CD14-positive monocyte (primary cell): ENCODE measurements at regions not wholly inside any gene's neighbourhood (a gene's known extent, or its start where the extent isn't known, plus 50 kb on each side); places are given as distances from the start of the nearest gene placed in this dataset.

Experiments used
- DNase-seq, 3 donors: peaks; one replicate each; pipeline ENCODE4 v3.0.0-alpha.2; 2011 to 2022
- H2AFZ ChIP-seq: 2 replicates; pipeline ENCODE4 v1.6.0; 2012; ENCODE audit warnings: mild to moderate bottlenecking, low read depth, low read length, inconsistent platforms; ENCODE audit not compliant: insufficient read depth, poor library complexity, severe bottlenecking
- H3K27ac ChIP-seq, 2 donors: 1 replicate in 1 of 2; 2 replicates in 1 of 2; pipeline ENCODE4 v1.5.1; 2012 to 2013; ENCODE audit warnings: low read length in 2 of 2, control low read depth in 1 of 2, inconsistent platforms in 1 of 2, low read depth in 1 of 2, mild to moderate bottlenecking in 1 of 2
- H3K27me3 ChIP-seq, 2 donors: one replicate each; pipeline versions ENCODE4 v1.6.0 to v1.6.1; 2011 to 2013; ENCODE audit warnings: low read length in 2 of 2; ENCODE audit not compliant: control insufficient read depth in 2 of 2, insufficient read depth in 2 of 2
- H3K36me3 ChIP-seq, 2 donors: replicated peaks in 1 of 2; 1 replicate in 1 of 2; 2 replicates in 1 of 2; pipeline versions ENCODE4 v1.5.1 to v1.6.1; 2012 to 2013; ENCODE audit warnings: low read length in 2 of 2, control low read depth in 1 of 2, inconsistent platforms in 1 of 2, mild to moderate bottlenecking in 1 of 2; ENCODE audit not compliant: insufficient read depth in 2 of 2, control insufficient read depth in 1 of 2
- H3K4me1 ChIP-seq, 2 donors: 1 replicate in 1 of 2; 2 replicates in 1 of 2; pipeline versions ENCODE4 v1.5.1 to v1.6.1; 2012 to 2013; ENCODE audit warnings: low read length in 2 of 2, control low read depth in 1 of 2, inconsistent platforms in 1 of 2, mild to moderate bottlenecking in 1 of 2, moderate library complexity in 1 of 2; ENCODE audit not compliant: insufficient read depth in 2 of 2, control insufficient read depth in 1 of 2
- H3K4me2 ChIP-seq: replicated peaks from 2 replicates; pipeline ENCODE3; 2012; ENCODE audit warnings: low read length, moderate library complexity, mild to moderate bottlenecking; ENCODE audit not compliant: poor library complexity, severe bottlenecking; ENCODE audit errors: extremely low read depth
- H3K4me3 ChIP-seq, 3 experiments: fragments of 200-600 bp in 1 of 3; sonication (generic) in 1 of 3; replicated peaks in 1 of 3; 1 replicate in 2 of 3; 2 replicates in 1 of 3; pipeline ENCODE4 v1.5.1; 2011 to 2013; ENCODE audit warnings: low read length in 3 of 3, mild to moderate bottlenecking in 3 of 3, control low read depth in 2 of 3, low read depth in 2 of 3, inconsistent platforms in 1 of 3, moderate library complexity in 1 of 3
- H3K79me2 ChIP-seq: 2 replicates; pipeline ENCODE4 v1.6.0; 2012; ENCODE audit warnings: mild to moderate bottlenecking, control low read depth, inconsistent platforms, low read length, moderate library complexity; ENCODE audit not compliant: insufficient read depth
- H3K9ac ChIP-seq: 2 replicates; pipeline ENCODE4 v1.6.0; 2017; ENCODE audit warnings: low read length, mild to moderate bottlenecking; ENCODE audit not compliant: insufficient read depth, poor library complexity, severe bottlenecking
- H3K9me3 ChIP-seq, 2 donors: replicated peaks in 1 of 2; 1 replicate in 1 of 2; 2 replicates in 1 of 2; pipeline versions ENCODE4 v1.5.1 to v1.6.1; 2012 to 2013; ENCODE audit warnings: low read length in 2 of 2, control low read depth in 1 of 2; ENCODE audit not compliant: control insufficient read depth in 1 of 2, insufficient read depth in 1 of 2
- H4K20me1 ChIP-seq: 2 replicates; pipeline ENCODE4 v1.6.0; 2012; ENCODE audit warnings: mild to moderate bottlenecking, low read length, control low read depth, moderate library complexity; ENCODE audit not compliant: insufficient read depth
- H3K27ac Mint-ChIP-seq, 7 donors: one replicate each; pipeline ENCODE4 v1.8.0; 2020; ENCODE audit warnings: mild to moderate bottlenecking in 7 of 7, mixed read lengths in 7 of 7, moderate library complexity in 6 of 7, inconsistent platforms in 2 of 7
- H3K27me3 Mint-ChIP-seq, 3 donors: one replicate each; pipeline ENCODE4 v1.8.0; 2021 to 2022; ENCODE audit warnings: low read depth in 3 of 3, mild to moderate bottlenecking in 3 of 3, mixed read lengths in 3 of 3, moderate library complexity in 3 of 3, inconsistent platforms in 1 of 3
- H3K36me3 Mint-ChIP-seq, 2 donors: one replicate each; pipeline ENCODE4 v1.8.0; 2020; ENCODE audit warnings: mixed read lengths in 2 of 2, inconsistent platforms in 1 of 2, mild to moderate bottlenecking in 1 of 2
- H3K4me1 Mint-ChIP-seq: one replicate; pipeline ENCODE4 v1.8.0; 2020; ENCODE audit warnings: mild to moderate bottlenecking, mixed read lengths
- H3K4me3 Mint-ChIP-seq, 2 donors: one replicate each; pipeline ENCODE4 v1.8.0; 2020; ENCODE audit warnings: mild to moderate bottlenecking in 2 of 2, mixed read lengths in 2 of 2, moderate library complexity in 1 of 2
- H3K9me3 Mint-ChIP-seq, 7 donors: one replicate each; pipeline ENCODE4 v1.8.0; 2020 to 2022; ENCODE audit warnings: mixed read lengths in 7 of 7, mild to moderate bottlenecking in 6 of 7, moderate library complexity in 6 of 7, inconsistent platforms in 2 of 7
- WGBS: methylation state at CpG from one replicate; pipeline ENCODE4 v1.1.5; 2013; ENCODE audit warnings: missing lambda C conversion rate; ENCODE audit not compliant: insufficient coverage; 5-methylcytosine and 5-hydroxymethylcytosine counted together
- intact Hi-C, 2 donors: fragments of 100-400 bp; cut with micrococcal nuclease; formaldehyde crosslinking; loops; one replicate each; pipeline versions ENCODE4 v1.15.0 to v1.15.1; 2023
- TF ChIP-seq, protein P1 (sequence below): fragments of 200-600 bp; IDR thresholded peaks from one replicate; pipeline ENCODE4 v1.8.0; 2022; ENCODE audit warnings: antibody characterized with exemption, mild to moderate bottlenecking

DNA sequence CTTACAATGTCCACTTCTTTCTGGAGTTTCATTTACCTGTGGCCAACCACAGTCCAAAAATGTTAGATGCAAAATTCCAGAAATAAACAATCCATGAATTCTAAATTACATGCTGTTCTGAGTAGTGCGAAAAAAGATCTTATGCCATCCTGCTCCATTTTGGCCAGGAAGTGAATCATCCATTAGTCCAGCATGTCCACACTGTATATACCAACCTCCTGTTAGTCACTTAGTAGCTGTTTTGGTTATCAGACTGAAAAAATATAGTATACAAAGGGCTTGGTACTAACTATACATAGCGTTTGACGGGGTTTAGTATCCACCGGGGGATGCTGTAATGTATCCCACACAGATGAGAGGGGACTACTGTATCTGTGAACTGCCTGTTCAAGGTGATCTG, 618.0 kb upstream of the ARGLU1 start:
- TF ChIP-seq, protein P1, sequence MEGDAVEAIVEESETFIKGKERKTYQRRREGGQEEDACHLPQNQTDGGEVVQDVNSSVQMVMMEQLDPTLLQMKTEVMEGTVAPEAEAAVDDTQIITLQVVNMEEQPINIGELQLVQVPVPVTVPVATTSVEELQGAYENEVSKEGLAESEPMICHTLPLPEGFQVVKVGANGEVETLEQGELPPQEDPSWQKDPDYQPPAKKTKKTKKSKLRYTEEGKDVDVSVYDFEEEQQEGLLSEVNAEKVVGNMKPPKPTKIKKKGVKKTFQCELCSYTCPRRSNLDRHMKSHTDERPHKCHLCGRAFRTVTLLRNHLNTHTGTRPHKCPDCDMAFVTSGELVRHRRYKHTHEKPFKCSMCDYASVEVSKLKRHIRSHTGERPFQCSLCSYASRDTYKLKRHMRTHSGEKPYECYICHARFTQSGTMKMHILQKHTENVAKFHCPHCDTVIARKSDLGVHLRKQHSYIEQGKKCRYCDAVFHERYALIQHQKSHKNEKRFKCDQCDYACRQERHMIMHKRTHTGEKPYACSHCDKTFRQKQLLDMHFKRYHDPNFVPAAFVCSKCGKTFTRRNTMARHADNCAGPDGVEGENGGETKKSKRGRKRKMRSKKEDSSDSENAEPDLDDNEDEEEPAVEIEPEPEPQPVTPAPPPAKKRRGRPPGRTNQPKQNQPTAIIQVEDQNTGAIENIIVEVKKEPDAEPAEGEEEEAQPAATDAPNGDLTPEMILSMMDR = no peak
- Histone ChIP-seq H3K36me3 (no peaks in the 10 kb centered on the region), H3K27me3 (no peaks in the 10 kb centered on the region), H3K9ac (no peak overlapping the region), H3K79me2 (no peaks in the 10 kb centered on the region), H3K4me2 (no peak overlapping the region), H4K20me1 (no peaks in the 10 kb centered on the region), H2AFZ (no peak overlapping the region), H3K9me3 (peaks cover 4% of the 10 kb centered on the region in 2 donors), H3K27ac (no peak overlapping the region), H3K4me3 (no peak overlapping the region), H3K4me1 (no peaks in the 10 kb centered on the region)
- no peak for DNase-seq
- intact Hi-C loops = no loop called here
- Mint-ChIP-seq H3K27me3 (no peaks in the 10 kb centered on the region), H3K9me3 (peaks cover 2 to 14% (median 5%) of the 10 kb centered on the region in 7 donors), H3K27ac (no peak overlapping the region), H3K4me1 (no peaks in the 10 kb centered on the region), H3K36me3 (no peaks in the 10 kb centered on the region), H3K4me3 (no peak overlapping the region)
- no CpG with 5 or more reads among the region's 4 CpGs for WGBS

DNA sequence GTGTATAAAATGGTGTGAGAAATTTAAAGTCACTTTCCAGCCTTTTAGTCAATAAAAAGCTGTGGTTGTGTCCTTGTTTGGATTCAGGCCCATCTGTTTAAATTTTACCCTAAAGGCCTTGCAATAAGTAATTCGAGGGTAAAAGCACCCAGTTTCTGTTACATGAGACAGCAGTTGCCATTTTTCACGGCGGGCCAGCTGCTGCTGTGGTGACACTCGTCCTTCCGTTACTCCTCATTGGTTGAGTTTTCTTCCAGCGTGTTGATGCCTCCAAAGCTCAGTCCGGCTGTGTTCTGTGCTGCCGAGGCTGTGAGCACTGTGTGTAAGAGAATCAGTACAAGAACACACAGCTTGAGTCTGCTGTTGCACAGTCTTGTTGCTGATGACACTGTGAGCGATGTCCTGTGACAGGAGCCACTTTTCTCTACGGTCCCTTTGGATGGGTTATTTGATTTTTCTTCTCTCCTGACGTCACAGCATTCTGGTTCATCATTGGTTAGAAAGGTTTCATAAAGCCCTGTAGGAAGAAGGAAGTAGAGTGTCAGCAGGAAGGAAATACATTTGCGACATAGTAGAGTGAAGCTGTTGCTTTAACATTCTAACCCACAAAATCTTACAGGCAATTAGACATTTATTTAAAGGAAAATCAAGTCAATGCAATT, 602.5 kb upstream of the ARGLU1 start:
- Histone ChIP-seq H3K4me3 (no peak overlapping the region), H3K9ac (no peak overlapping the region), H2AFZ (no peak overlapping the region), H3K27me3 (no peaks in the 10 kb centered on the region), H3K9me3 (peaks cover under 1 to 4% of the 10 kb centered on the region in 2 donors), H3K4me2 (no peak overlapping the region), H3K79me2 (no peaks in the 10 kb centered on the region), H4K20me1 (no peaks in the 10 kb centered on the region), H3K4me1 (no peaks in the 10 kb centered on the region), H3K27ac (no peak overlapping the region), H3K36me3 (no peaks in the 10 kb centered on the region)
- TF ChIP-seq, protein P1 = no peak
- H3K4me1 Mint-ChIP-seq = no peaks in the 10 kb centered on the region
- intact Hi-C loops = no loop called here
- no peak overlapping the region for H3K27ac Mint-ChIP-seq
- no peaks in the 10 kb centered on the region for H3K36me3 Mint-ChIP-seq
- no peak for DNase-seq
- H3K27me3 Mint-ChIP-seq = no peaks in the 10 kb centered on the region
- peaks cover 0 to 15% (median 5%) of the 10 kb centered on the region in 7 donors for H3K9me3 Mint-ChIP-seq
- no peak overlapping the region for H3K4me3 Mint-ChIP-seq
- 91% methylated on average over 10 of the region's 12 CpGs for WGBS
